ENCODE measurements at regions not wholly inside any gene's neighbourhood (a gene's known extent, or its start where the extent isn't known, plus 50 kb on each side); places are given as distances from the start of the nearest gene placed in this dataset.

DNA sequence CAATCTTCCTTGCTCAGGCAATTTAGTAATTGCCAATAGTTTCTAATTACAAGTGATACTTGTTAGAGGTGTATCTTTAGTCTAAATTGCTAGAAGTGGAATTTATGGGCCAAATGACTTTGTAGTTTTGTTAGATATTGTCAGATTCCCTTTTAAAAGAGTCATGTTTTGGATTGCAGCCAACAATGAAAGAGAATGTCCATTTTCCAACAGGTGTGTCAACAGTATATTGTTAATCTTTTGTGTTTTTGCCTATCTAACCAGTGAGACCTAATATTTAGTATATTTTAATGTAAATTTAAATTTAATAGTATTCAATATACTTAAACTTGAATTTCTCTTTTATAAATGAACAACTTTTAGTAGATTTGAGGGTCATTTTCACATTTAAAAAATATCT lies 259.4 kb upstream of the ETAA1 start:
- TF ChIP-seq, protein P1, sequence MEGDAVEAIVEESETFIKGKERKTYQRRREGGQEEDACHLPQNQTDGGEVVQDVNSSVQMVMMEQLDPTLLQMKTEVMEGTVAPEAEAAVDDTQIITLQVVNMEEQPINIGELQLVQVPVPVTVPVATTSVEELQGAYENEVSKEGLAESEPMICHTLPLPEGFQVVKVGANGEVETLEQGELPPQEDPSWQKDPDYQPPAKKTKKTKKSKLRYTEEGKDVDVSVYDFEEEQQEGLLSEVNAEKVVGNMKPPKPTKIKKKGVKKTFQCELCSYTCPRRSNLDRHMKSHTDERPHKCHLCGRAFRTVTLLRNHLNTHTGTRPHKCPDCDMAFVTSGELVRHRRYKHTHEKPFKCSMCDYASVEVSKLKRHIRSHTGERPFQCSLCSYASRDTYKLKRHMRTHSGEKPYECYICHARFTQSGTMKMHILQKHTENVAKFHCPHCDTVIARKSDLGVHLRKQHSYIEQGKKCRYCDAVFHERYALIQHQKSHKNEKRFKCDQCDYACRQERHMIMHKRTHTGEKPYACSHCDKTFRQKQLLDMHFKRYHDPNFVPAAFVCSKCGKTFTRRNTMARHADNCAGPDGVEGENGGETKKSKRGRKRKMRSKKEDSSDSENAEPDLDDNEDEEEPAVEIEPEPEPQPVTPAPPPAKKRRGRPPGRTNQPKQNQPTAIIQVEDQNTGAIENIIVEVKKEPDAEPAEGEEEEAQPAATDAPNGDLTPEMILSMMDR (IDR thresholded peaks at IDR 0.05; ENCODE audit: unreplicated experiment), result no peak
- H3K27me3 Mint-ChIP-seq, result no peaks in the 10 kb centered on the region
- no peak overlapping the region for H3K27ac Mint-ChIP-seq
- peaks cover 23% of the 10 kb centered on the region for H3K36me3 Mint-ChIP-seq (ENCODE audit: insufficient read depth)
- DNase-seq (ENCODE audit: low spot score, unreplicated experiment), result no peak
- no peak overlapping the region for H3K4me3 Mint-ChIP-seq (ENCODE audit: low read depth)
- peaks cover 22% of the 10 kb centered on the region for H3K9me3 Mint-ChIP-seq (ENCODE audit: low read depth)
- H3K4me1 Mint-ChIP-seq (ENCODE audit: low read depth), result peaks cover 8% of the 10 kb centered on the region

- Mint-ChIP-seq H3K9me3 (ENCODE audit: low read depth) (peaks cover 18% of the 10 kb centered on the region), H3K27ac (no peak overlapping the region), H3K4me1 (ENCODE audit: low read depth) (peaks cover 20% of the 10 kb centered on the region), H3K27me3 (no peaks in the 10 kb centered on the region), H3K36me3 (ENCODE audit: insufficient read depth) (peaks cover 23% of the 10 kb centered on the region), H3K4me3 (ENCODE audit: low read depth) (no peak overlapping the region)
- TF ChIP-seq, protein P1 (IDR thresholded peaks at IDR 0.05; ENCODE audit: unreplicated experiment), result no peak
- DNase-seq (ENCODE audit: low spot score, unreplicated experiment), result no peak
These were observed 255.1 kb upstream of the ETAA1 start for GRCh38 chr2:67142071-67142470.

GRCh38 chr2:67142741-67143140 lies 254.4 kb upstream of the ETAA1 start:
- H3K36me3 Mint-ChIP-seq (ENCODE audit: insufficient read depth), result peaks cover 21% of the 10 kb centered on the region
- peaks cover 14% of the 10 kb centered on the region for H3K9me3 Mint-ChIP-seq (ENCODE audit: low read depth)
- no peak overlapping the region for H3K27ac Mint-ChIP-seq
- TF ChIP-seq, protein P1 (IDR thresholded peaks at IDR 0.05; ENCODE audit: unreplicated experiment), result no peak
- H3K4me3 Mint-ChIP-seq (ENCODE audit: low read depth), result no peak overlapping the region
- DNase-seq (ENCODE audit: low spot score, unreplicated experiment), result no peak
- no peaks in the 10 kb centered on the region for H3K27me3 Mint-ChIP-seq
- H3K4me1 Mint-ChIP-seq (ENCODE audit: low read depth), result peaks cover 20% of the 10 kb centered on the region

DNA sequence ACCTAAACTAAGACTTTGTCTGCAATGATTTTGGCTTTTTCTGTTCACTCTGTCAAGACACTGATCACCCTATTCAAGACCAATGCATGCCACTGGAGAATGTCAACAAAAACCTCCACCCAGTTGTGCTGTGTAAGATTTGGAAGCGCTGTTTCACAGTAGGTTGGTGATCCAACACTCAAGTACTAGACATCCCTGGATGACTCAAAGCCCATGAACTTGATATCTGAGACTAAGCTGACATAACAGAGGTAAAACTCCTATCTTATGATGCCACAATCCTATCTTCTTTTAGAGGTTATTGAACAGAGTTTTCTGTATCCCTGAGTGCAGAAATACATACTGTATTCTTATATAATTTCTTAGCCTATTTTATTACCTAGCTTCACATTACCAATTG lies 251.3 kb upstream of the ETAA1 start:
- no peak overlapping the region for H3K27ac Mint-ChIP-seq
- H3K4me3 Mint-ChIP-seq (ENCODE audit: low read depth), result no peak overlapping the region
- H3K27me3 Mint-ChIP-seq, result no peaks in the 10 kb centered on the region
- no peak for DNase-seq (ENCODE audit: low spot score, unreplicated experiment)
- peaks cover 24% of the 10 kb centered on the region for H3K36me3 Mint-ChIP-seq (ENCODE audit: insufficient read depth)
- TF ChIP-seq, protein P1 (IDR thresholded peaks at IDR 0.05; ENCODE audit: unreplicated experiment), result no peak
- H3K4me1 Mint-ChIP-seq (ENCODE audit: low read depth), result peaks cover 17% of the 10 kb centered on the region
- peaks cover 17% of the 10 kb centered on the region for H3K9me3 Mint-ChIP-seq (ENCODE audit: low read depth)

DNA sequence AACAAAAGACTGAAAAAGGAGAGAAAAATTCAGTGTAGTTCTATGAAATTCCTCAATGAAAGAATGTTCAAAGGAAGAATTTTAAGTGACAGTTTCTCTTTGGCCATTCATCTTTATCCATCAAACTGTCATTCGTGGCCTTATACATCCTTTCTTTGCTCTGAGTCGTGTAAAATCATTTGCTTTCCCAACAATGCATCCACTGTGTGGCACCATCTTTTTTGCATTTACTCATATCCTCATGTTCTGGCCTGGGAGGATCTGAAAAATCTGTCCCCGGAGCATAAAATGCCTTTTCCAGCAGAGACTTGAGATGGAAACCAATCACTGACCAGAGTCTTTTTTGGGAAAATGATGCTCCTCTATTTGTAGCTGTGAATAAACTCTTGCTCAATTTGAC lies 240.3 kb upstream of the ETAA1 start:
- Mint-ChIP-seq H3K4me1 (ENCODE audit: low read depth) (peaks cover 24% of the 10 kb centered on the region), H3K27me3 (no peaks in the 10 kb centered on the region), H3K27ac (no peak overlapping the region), H3K9me3 (ENCODE audit: low read depth) (peaks cover 26% of the 10 kb centered on the region), H3K36me3 (ENCODE audit: insufficient read depth) (peaks cover 22% of the 10 kb centered on the region), H3K4me3 (ENCODE audit: low read depth) (no peak overlapping the region)
- TF ChIP-seq, protein P1 (IDR thresholded peaks at IDR 0.05; ENCODE audit: unreplicated experiment), result no peak
- no peak for DNase-seq (ENCODE audit: low spot score, unreplicated experiment)
